ENCODE measurements at regions not wholly inside any gene's neighbourhood (a gene's known extent, or its start where the extent isn't known, plus 50 kb on each side); places are given as distances from the start of the nearest gene placed in this dataset.

GRCh38 chr6:105500693-105501092 lies 97.8 kb upstream of the PREP start:
- TF ChIP-seq CTCF (IDR thresholded peaks at IDR 0.05), result no peak
- ATAC-seq (ENCODE audit: low FRiP score) (no peak), DNase-seq (ENCODE audit: low spot score) (no peak)

DNA sequence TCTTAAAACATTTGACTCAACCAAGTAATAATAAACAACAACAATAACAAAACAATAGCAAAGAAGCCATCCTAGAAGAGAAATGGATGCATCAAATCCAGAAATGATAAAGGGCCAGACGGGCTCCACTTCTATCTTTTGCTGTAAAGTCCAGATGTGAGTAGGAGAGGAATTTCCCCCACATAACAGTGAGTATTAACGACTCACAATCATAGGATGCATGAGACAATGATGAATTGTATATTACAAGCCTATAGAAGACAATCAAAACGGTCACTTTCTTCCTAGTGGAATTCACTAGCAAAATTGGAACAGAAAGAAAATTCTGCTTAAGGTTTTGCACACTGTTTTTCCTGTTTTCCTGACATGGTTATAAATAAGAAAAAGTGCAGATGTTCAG lies 97.0 kb upstream of the PREP start:
- DNase-seq (ENCODE audit: low spot score), result no peak
- no peak for ATAC-seq (ENCODE audit: low FRiP score)
- TF ChIP-seq CTCF (IDR thresholded peaks at IDR 0.05), result no peak

GRCh38 chr6:105499136-105499870 lies 96.4 kb upstream of the PREP start:
- TF ChIP-seq CTCF (IDR thresholded peaks at IDR 0.05), result no peak
- DNase-seq (ENCODE audit: low spot score) (no peak), ATAC-seq (ENCODE audit: low FRiP score) (no peak)

DNA sequence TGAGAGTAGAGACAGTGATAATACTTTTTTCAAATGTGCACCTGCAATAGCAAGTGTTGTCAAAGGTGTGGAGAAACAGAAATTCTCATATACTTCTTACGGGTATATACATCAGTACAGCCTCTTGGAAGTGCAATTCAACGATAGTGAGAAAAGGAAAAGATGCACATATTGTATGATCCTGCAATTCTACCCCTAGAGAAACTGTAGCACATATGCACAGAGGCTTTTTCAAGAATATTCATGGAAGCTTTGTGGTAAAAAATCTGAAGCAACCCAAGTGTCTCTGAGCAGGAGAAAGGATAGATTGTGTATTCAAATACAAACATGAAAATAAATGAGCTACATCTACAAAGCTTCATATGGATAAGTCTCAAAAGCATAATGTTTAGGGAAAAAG lies 94.7 kb upstream of the PREP start:
- TF ChIP-seq CTCF (IDR thresholded peaks at IDR 0.05), result no peak
- no peak for ATAC-seq (ENCODE audit: low FRiP score)
- DNase-seq (ENCODE audit: low spot score), result no peak

GRCh38 chr6:105495515-105495914 lies 92.6 kb upstream of the PREP start:
- TF ChIP-seq CTCF (IDR thresholded peaks at IDR 0.05), result no peak
- DNase-seq (ENCODE audit: low spot score) (no peak), ATAC-seq (ENCODE audit: low FRiP score) (no peak)

- ATAC-seq (ENCODE audit: low FRiP score) (no peak), DNase-seq (ENCODE audit: low spot score) (no peak)
- TF ChIP-seq CTCF (IDR thresholded peaks at IDR 0.05), result no peak
Observed at GRCh38 chr6:105494688-105495087, 91.8 kb upstream of the PREP start.

DNA sequence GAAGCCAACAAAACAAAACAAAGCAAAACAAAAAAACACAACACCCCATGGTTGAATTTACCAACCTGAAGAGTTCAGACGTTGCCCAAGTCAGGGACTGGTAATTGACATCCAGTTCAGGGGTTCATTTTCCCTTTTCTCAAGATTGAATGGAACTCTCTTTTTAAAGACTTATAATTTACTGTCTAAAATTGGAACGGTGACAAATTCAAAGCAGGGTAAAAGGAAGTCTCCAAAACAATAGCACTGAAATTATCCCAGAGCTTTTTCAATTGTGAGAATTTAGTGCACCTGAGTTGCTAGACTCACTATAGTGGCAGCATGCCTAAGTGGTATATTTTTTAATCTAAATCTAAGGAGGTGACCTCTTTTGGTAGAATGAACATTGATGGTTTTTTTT lies 90.9 kb upstream of the PREP start:
- ATAC-seq (ENCODE audit: low FRiP score) (no peak), DNase-seq (ENCODE audit: low spot score) (no peak)
- no peak for TF ChIP-seq CTCF (IDR thresholded peaks at IDR 0.05)

All from omental fat pad (tissue), 3 donors.